ENCODE measurements at regions not wholly inside any gene's neighbourhood (a gene's known extent, or its start where the extent isn't known, plus 50 kb on each side); places are given as distances from the start of the nearest gene placed in this dataset.

GRCh38 chrX:41002026-41002425 lies 83.2 kb upstream of the USP9X start:
- Histone ChIP-seq H3K27me3 (ENCODE audit: insufficient read depth, low read length, poor library complexity) (no peaks in the 10 kb centered on the region), H3K4me1 (ENCODE audit: insufficient read depth, low read length) (no peaks in the 10 kb centered on the region), H2AFZ (ENCODE audit: low read depth, low read length) (no peak overlapping the region), H3K79me2 (ENCODE audit: insufficient read depth, low read length) (no peaks in the 10 kb centered on the region), H3K4me2 (ENCODE audit: insufficient read depth, low read length) (no peak overlapping the region), H3K36me3 (ENCODE audit: insufficient read depth, low read length) (no peaks in the 10 kb centered on the region), H3K9ac (ENCODE audit: low read depth, low read length) (no peak overlapping the region), H4K20me1 (ENCODE audit: insufficient read depth, low read length) (no peaks in the 10 kb centered on the region), H3K9me3 (ENCODE audit: insufficient read depth, low read length, severe bottlenecking) (no peaks in the 10 kb centered on the region), H3K27ac (ENCODE audit: low read length) (no peak overlapping the region), H3K4me3 (ENCODE audit: low read depth in 1 of 2, low read length in 2 of 2) (no peak overlapping the region)
- ATAC-seq (ENCODE audit: insufficient read depth, low read depth) (no peak), DNase-seq (no peak)
- TF ChIP-seq, protein P1, sequence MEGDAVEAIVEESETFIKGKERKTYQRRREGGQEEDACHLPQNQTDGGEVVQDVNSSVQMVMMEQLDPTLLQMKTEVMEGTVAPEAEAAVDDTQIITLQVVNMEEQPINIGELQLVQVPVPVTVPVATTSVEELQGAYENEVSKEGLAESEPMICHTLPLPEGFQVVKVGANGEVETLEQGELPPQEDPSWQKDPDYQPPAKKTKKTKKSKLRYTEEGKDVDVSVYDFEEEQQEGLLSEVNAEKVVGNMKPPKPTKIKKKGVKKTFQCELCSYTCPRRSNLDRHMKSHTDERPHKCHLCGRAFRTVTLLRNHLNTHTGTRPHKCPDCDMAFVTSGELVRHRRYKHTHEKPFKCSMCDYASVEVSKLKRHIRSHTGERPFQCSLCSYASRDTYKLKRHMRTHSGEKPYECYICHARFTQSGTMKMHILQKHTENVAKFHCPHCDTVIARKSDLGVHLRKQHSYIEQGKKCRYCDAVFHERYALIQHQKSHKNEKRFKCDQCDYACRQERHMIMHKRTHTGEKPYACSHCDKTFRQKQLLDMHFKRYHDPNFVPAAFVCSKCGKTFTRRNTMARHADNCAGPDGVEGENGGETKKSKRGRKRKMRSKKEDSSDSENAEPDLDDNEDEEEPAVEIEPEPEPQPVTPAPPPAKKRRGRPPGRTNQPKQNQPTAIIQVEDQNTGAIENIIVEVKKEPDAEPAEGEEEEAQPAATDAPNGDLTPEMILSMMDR (IDR thresholded peaks at IDR 0.05; ENCODE audit: borderline replicate concordance, extremely low read depth, low read length, poor library complexity, severe bottlenecking) = no peak
- no peak for TF ChIP-seq EZH2 (IDR thresholded peaks at IDR 0.05; ENCODE audit: borderline replicate concordance, low read depth, low read length, severe bottlenecking)

GRCh38 chrX:41003506-41004270 lies 81.6 kb upstream of the USP9X start:
- H3K9me3 ChIP-seq (ENCODE audit: insufficient read depth, low read length, severe bottlenecking) = no peaks in the 10 kb centered on the region
- DNase-seq (no peak), ATAC-seq (ENCODE audit: insufficient read depth, low read depth) (no peak)
- no peak overlapping the region for H3K4me3 ChIP-seq (ENCODE audit: low read depth in 1 of 2, low read length in 2 of 2)
- no peak overlapping the region for H3K4me2 ChIP-seq (ENCODE audit: insufficient read depth, low read length)
- H3K27ac ChIP-seq (ENCODE audit: low read length) = no peak overlapping the region
- TF ChIP-seq, protein P1 (IDR thresholded peaks at IDR 0.05; ENCODE audit: borderline replicate concordance, extremely low read depth, low read length, poor library complexity, severe bottlenecking) = no peak
- TF ChIP-seq EZH2 (IDR thresholded peaks at IDR 0.05; ENCODE audit: borderline replicate concordance, low read depth, low read length, severe bottlenecking) = no peak
- no peak overlapping the region for H3K9ac ChIP-seq (ENCODE audit: low read depth, low read length)
- H4K20me1 ChIP-seq (ENCODE audit: insufficient read depth, low read length) = no peaks in the 10 kb centered on the region
- H3K27me3 ChIP-seq (ENCODE audit: insufficient read depth, low read length, poor library complexity) = no peaks in the 10 kb centered on the region
- H3K79me2 ChIP-seq (ENCODE audit: insufficient read depth, low read length) = no peaks in the 10 kb centered on the region
- no peaks in the 10 kb centered on the region for H3K36me3 ChIP-seq (ENCODE audit: insufficient read depth, low read length)
- no peaks in the 10 kb centered on the region for H3K4me1 ChIP-seq (ENCODE audit: insufficient read depth, low read length)
- H2AFZ ChIP-seq (ENCODE audit: low read depth, low read length) = no peak overlapping the region

- H3K9me3 ChIP-seq (ENCODE audit: insufficient read depth, low read length, severe bottlenecking) = no peaks in the 10 kb centered on the region
- H3K9ac ChIP-seq (ENCODE audit: low read depth, low read length) = no peak overlapping the region
- no peaks in the 10 kb centered on the region for H3K27me3 ChIP-seq (ENCODE audit: insufficient read depth, low read length, poor library complexity)
- H3K4me3 ChIP-seq (ENCODE audit: low read depth in 1 of 2, low read length in 2 of 2) = no peak overlapping the region
- no peak for ATAC-seq (ENCODE audit: insufficient read depth, low read depth)
- no peaks in the 10 kb centered on the region for H4K20me1 ChIP-seq (ENCODE audit: insufficient read depth, low read length)
- H3K4me2 ChIP-seq (ENCODE audit: insufficient read depth, low read length) = no peak overlapping the region
- no peak for TF ChIP-seq EZH2 (IDR thresholded peaks at IDR 0.05; ENCODE audit: borderline replicate concordance, low read depth, low read length, severe bottlenecking)
- TF ChIP-seq, protein P1 (IDR thresholded peaks at IDR 0.05; ENCODE audit: borderline replicate concordance, extremely low read depth, low read length, poor library complexity, severe bottlenecking) = no peak
- no peaks in the 10 kb centered on the region for H3K79me2 ChIP-seq (ENCODE audit: insufficient read depth, low read length)
- no peaks in the 10 kb centered on the region for H3K4me1 ChIP-seq (ENCODE audit: insufficient read depth, low read length)
- H3K27ac ChIP-seq (ENCODE audit: low read length) = no peak overlapping the region
- no peaks in the 10 kb centered on the region for H3K36me3 ChIP-seq (ENCODE audit: insufficient read depth, low read length)
- no peak for DNase-seq
- H2AFZ ChIP-seq (ENCODE audit: low read depth, low read length) = no peak overlapping the region
Observed at GRCh38 chrX:41005445-41005992, 79.7 kb upstream of the USP9X start.
